ENCODE measurements at regions not wholly inside any gene's neighbourhood (a gene's known extent, or its start where the extent isn't known, plus 50 kb on each side); places are given as distances from the start of the nearest gene placed in this dataset.

- H3K4me3 ChIP-seq (ENCODE audit: low read length) = no peak overlapping the region
- TF ChIP-seq, protein P1, sequence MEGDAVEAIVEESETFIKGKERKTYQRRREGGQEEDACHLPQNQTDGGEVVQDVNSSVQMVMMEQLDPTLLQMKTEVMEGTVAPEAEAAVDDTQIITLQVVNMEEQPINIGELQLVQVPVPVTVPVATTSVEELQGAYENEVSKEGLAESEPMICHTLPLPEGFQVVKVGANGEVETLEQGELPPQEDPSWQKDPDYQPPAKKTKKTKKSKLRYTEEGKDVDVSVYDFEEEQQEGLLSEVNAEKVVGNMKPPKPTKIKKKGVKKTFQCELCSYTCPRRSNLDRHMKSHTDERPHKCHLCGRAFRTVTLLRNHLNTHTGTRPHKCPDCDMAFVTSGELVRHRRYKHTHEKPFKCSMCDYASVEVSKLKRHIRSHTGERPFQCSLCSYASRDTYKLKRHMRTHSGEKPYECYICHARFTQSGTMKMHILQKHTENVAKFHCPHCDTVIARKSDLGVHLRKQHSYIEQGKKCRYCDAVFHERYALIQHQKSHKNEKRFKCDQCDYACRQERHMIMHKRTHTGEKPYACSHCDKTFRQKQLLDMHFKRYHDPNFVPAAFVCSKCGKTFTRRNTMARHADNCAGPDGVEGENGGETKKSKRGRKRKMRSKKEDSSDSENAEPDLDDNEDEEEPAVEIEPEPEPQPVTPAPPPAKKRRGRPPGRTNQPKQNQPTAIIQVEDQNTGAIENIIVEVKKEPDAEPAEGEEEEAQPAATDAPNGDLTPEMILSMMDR (IDR thresholded peaks at IDR 0.05; ENCODE audit: insufficient read depth, low read depth, low read length, missing control alignments) = no peak
- peak; percentile 63 for DNase-seq (ENCODE audit: low read depth)
Measured at GRCh38 chr5:130335117-130335516, 430.9 kb downstream of the CHSY3 start.

DNA sequence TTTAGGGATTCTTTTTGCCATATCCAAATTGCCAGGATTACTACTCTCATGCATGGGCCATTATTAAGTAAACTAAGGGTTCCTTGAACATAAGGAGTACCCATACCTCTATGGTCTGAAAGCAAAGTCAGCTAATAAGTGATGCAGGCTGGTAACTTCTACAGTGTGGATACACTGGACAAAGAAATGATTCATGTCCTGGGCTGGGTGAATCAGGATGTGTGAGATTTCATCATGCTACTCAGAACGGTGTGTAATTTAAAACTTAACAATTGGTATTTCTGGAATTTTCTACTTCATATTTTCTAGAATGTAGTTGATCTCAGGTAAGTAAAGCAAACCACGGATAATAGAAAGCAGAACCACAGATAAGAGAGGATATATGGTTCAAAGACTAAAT, 428.8 kb downstream of the CHSY3 start:
- no peak overlapping the region for H3K4me3 ChIP-seq (ENCODE audit: low read length)
- TF ChIP-seq, protein P1 (IDR thresholded peaks at IDR 0.05; ENCODE audit: insufficient read depth, low read depth, low read length, missing control alignments) = no peak
- peak; percentile 90 for DNase-seq (ENCODE audit: low read depth)

GRCh38 chr5:130331332-130331731, 427.1 kb downstream of the CHSY3 start:
- TF ChIP-seq, protein P1 (IDR thresholded peaks at IDR 0.05; ENCODE audit: insufficient read depth, low read depth, low read length, missing control alignments) = no peak
- no peak for DNase-seq (ENCODE audit: low read depth)
- H3K4me3 ChIP-seq (ENCODE audit: low read length) = no peak overlapping the region

DNA sequence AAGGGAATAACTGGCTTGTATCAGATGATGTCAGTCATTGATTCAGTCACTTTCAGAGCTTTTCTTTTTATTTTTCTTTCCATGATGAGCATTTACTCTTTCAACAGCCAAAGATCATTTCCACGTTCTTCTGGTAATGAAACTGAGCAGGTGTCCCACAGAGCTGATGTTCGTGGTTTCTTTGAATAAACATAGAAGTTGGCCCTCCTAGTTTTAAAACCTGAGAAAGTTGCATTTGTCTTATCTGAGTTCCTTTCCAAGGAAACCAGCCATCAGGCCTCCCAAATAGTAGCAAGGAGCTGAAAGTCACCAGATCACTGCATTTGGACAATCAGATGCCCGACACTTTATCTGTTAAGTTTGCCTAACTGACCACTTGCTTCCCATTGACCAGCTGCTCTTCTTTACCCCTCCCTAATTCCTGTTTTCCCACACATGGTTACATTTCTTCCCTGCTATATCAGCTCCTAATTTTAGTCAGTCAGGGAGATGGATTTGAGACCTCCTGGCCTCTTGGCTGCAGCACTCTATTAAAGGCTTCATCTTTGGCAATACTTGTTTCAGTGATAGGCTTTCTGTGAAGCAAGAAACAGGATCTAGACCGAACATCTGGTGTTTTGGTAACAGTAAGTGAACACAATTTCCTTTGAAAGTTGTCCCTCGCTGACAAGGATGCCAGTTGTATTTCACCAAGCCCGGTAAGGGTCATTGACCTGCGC, 420.8 kb downstream of the CHSY3 start:
- DNase-seq (ENCODE audit: low read depth) = no peak
- no peak overlapping the region for H3K4me3 ChIP-seq (ENCODE audit: low read length)
- TF ChIP-seq, protein P1 (IDR thresholded peaks at IDR 0.05; ENCODE audit: insufficient read depth, low read depth, low read length, missing control alignments) = no peak

GRCh38 chr5:130323804-130324454, 419.7 kb downstream of the CHSY3 start:
- TF ChIP-seq, protein P1 (IDR thresholded peaks at IDR 0.05; ENCODE audit: insufficient read depth, low read depth, low read length, missing control alignments) = no peak
- DNase-seq (ENCODE audit: low read depth) = peak; percentile 90
- no peak overlapping the region for H3K4me3 ChIP-seq (ENCODE audit: low read length)

GRCh38 chr5:130321931-130322330, 417.7 kb downstream of the CHSY3 start:
- no peak for DNase-seq (ENCODE audit: low read depth)
- TF ChIP-seq, protein P1 (IDR thresholded peaks at IDR 0.05; ENCODE audit: insufficient read depth, low read depth, low read length, missing control alignments) = no peak
- H3K4me3 ChIP-seq (ENCODE audit: low read length) = no peak overlapping the region

All from epithelial cell of esophagus (primary cell).